Activated B cell treated with CpG ODN at 0.5 μM for 24 hours (primary cell): ENCODE measurements at regions not wholly inside any gene's neighbourhood (a gene's known extent, or its start where the extent isn't known, plus 50 kb on each side); places are given as distances from the start of the nearest gene placed in this dataset.
A peak's percentile ranks its signal among the peaks of the same experiment; 100 is the strongest.

Experiments used
- ATAC-seq: fragments of 200-7000 bp; cut with Tn5 transposase; one replicate; pipeline ENCODE4 v1.10.0; 2021; ENCODE audit warnings: low read depth, mild to moderate bottlenecking, moderate library complexity
- CTCF ChIA-PET: fragments of 350-600 bp; sonication (Branson Sonifier 250); formaldehyde crosslinking; loops from one replicate; lab custom pipeline; 2021; ENCODE audit warnings: antibody characterized with exemption; lab: Charles Lee
- POLR2A ChIA-PET: fragments of 350-600 bp; sonication (Branson Sonifier 250); formaldehyde crosslinking; loops from one replicate; lab custom pipeline; 2021; ENCODE audit warnings: antibody characterized with exemption; lab: Charles Lee
- DNase-seq: peaks from one replicate; pipeline ENCODE4 v3.0.0; 2022
- H3K27ac Mint-ChIP-seq: one replicate; pipeline ENCODE4 v1.8.0; 2020; ENCODE audit warnings: mixed read lengths
- H3K27me3 Mint-ChIP-seq: one replicate; pipeline ENCODE4 v1.8.0; 2021; ENCODE audit warnings: mixed read lengths
- H3K36me3 Mint-ChIP-seq: one replicate; pipeline ENCODE4 v1.8.0; 2021; ENCODE audit warnings: low read depth, mixed read lengths
- H3K4me1 Mint-ChIP-seq: one replicate; pipeline ENCODE4 v1.8.0; 2021; ENCODE audit warnings: mixed read lengths
- H3K4me3 Mint-ChIP-seq: one replicate; pipeline ENCODE4 v1.8.0; 2020; ENCODE audit warnings: mild to moderate bottlenecking, mixed read lengths
- H3K9me3 Mint-ChIP-seq: one replicate; pipeline ENCODE4 v1.8.0; 2020; ENCODE audit warnings: mixed read lengths
- intact Hi-C: fragments of 100-400 bp; cut with micrococcal nuclease; formaldehyde crosslinking; loops from one replicate; pipeline ENCODE4 v1.15.1; 2024
- TF ChIP-seq, protein P1 (sequence below): fragments of 200-600 bp; IDR thresholded peaks from one replicate; pipeline ENCODE4 v1.8.0; 2022; ENCODE audit warnings: antibody characterized with exemption, mild to moderate bottlenecking

DNA sequence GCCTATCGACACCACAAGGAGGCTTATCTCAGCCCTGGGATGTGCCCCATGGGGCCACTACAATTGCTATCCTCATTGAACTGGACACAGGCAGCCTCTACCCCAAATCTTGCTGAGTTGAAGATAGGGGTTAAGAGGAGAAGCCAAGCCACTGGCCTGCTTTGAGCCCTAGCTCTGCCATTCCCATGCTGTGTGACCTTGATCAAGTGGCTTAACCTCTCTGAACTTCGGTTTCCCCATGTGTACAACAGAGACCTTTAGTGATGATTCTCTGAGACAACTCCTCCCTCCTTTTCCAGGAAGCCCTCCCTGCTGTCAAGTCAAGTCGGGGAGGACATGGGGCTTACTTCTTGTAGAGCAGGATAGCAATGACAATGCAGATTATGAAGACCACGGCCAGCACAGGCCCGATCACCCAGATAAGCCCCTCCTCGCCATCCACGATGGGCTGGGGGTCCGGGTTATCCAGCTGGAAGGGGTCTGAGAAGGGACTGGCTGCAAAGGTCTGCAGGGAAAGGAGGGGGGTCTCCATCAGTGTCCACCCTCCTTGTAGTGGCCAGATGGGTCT, 121.6 kb downstream of the PTPRS start:
- POLR2A ChIA-PET: no interaction called here
- Mint-ChIP-seq H3K9me3 (no peaks in the 10 kb centered on the region), H3K4me1 (peaks cover 14% of the 10 kb centered on the region), H3K4me3 (no peak overlapping the region), H3K36me3 (no peaks in the 10 kb centered on the region), H3K27me3 (no peaks in the 10 kb centered on the region), H3K27ac (no peak overlapping the region)
- CTCF ChIA-PET: no interaction called here
- TF ChIP-seq, protein P1, sequence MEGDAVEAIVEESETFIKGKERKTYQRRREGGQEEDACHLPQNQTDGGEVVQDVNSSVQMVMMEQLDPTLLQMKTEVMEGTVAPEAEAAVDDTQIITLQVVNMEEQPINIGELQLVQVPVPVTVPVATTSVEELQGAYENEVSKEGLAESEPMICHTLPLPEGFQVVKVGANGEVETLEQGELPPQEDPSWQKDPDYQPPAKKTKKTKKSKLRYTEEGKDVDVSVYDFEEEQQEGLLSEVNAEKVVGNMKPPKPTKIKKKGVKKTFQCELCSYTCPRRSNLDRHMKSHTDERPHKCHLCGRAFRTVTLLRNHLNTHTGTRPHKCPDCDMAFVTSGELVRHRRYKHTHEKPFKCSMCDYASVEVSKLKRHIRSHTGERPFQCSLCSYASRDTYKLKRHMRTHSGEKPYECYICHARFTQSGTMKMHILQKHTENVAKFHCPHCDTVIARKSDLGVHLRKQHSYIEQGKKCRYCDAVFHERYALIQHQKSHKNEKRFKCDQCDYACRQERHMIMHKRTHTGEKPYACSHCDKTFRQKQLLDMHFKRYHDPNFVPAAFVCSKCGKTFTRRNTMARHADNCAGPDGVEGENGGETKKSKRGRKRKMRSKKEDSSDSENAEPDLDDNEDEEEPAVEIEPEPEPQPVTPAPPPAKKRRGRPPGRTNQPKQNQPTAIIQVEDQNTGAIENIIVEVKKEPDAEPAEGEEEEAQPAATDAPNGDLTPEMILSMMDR: no peak
- no peak for DNase-seq
- intact Hi-C loops: no loop called here
- no peak for ATAC-seq

DNA sequence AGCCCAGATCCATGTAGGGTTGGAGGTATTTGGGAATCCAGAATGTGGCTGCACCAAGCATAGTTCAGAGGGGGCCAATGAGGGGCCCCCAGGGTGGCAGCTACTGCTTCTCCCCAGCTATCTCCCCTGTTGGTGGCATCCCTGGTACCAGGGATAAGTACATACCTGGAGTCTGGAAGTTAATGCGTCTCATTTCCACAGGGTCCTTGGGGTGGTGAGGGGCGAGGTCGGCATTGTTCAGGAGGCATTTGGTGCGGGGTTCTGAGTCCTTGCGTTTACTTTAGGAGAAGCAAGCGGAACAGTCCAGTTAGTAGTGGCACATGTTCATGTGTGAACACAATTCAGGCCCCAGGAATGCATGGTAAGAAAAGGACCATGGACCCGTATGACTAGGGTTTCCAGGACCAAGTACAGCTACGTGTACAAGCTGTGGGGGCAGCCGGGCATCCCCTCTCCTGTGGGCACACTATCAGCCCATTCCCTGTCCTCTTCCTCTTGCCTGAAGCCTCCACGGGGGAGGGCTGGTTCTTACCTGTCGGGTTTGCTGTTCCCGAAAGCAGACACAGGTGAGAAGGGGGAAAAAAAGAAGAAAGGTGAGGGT, 122.3 kb downstream of the PTPRS start:
- intact Hi-C loops: no loop called here

DNA sequence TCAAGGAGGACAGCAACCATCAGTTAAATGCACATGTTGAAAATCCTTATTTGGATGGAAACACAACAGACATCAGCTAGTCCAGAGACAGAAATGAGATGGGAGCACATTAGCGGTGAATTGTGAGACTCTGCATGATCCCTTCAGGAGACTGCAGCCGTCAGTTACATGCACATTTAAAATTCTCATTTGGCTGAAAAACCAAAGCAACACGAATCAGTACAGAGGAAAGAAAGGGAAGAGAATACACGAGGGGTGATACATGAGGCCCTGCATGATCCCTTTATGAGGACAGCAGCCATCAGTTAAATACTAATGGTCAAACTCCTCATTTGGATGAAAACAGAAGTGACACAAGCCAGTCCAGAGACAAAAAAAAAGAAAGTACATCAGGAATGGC, 123.4 kb downstream of the PTPRS start:
- H3K27ac Mint-ChIP-seq: no peak overlapping the region
- intact Hi-C loops: no loop called here
- no peak overlapping the region for H3K4me3 Mint-ChIP-seq
- no peaks in the 10 kb centered on the region for H3K9me3 Mint-ChIP-seq
- H3K27me3 Mint-ChIP-seq: no peaks in the 10 kb centered on the region
- DNase-seq: no peak
- TF ChIP-seq, protein P1: no peak
- ChIA-PET CTCF (no interaction called here), POLR2A (no interaction called here)
- H3K36me3 Mint-ChIP-seq: no peaks in the 10 kb centered on the region
- H3K4me1 Mint-ChIP-seq: peaks cover 14% of the 10 kb centered on the region
- ATAC-seq: no peak

More for the DNA sequence above, 122.3 kb downstream of the PTPRS start:
- CTCF ChIA-PET: no interaction called here
- ATAC-seq: no peak
- no peak for DNase-seq
- Mint-ChIP-seq H3K9me3 (no peaks in the 10 kb centered on the region), H3K36me3 (no peaks in the 10 kb centered on the region), H3K27ac (no peak overlapping the region), H3K4me3 (no peak overlapping the region), H3K27me3 (no peaks in the 10 kb centered on the region), H3K4me1 (peaks cover 14% of the 10 kb centered on the region)
- POLR2A ChIA-PET: no interaction called here
- TF ChIP-seq, protein P1: no peak

- Mint-ChIP-seq H3K27me3 (no peaks in the 10 kb centered on the region), H3K9me3 (no peaks in the 10 kb centered on the region), H3K4me3 (peak overlapping the region; percentile 73), H3K36me3 (no peaks in the 10 kb centered on the region), H3K27ac (peak overlapping the region; percentile 57), H3K4me1 (peaks cover 14% of the 10 kb centered on the region)
- ChIA-PET CTCF (no interaction called here), POLR2A (interaction anchor here (0.6 kb wide), 1 partner anchor 406 kb away, joined by 3 read pairs; the partner anchor contains the start of genes SAFB and SAFB2)
- ATAC-seq (peak; percentile 57), DNase-seq (no peak)
- intact Hi-C loops: no loop called here
- TF ChIP-seq, protein P1: no peak
These were observed 124.3 kb downstream of the PTPRS start for GRCh38 chr19:5216141-5216847.

GRCh38 chr19:5215431-5215830, 125.2 kb downstream of the PTPRS start:
- no peaks in the 10 kb centered on the region for H3K27me3 Mint-ChIP-seq
- peaks cover 14% of the 10 kb centered on the region for H3K4me1 Mint-ChIP-seq
- no peak for DNase-seq
- ChIA-PET POLR2A (interaction anchor here (0.7 kb wide), 1 partner anchor 48 kb away, joined by 4 read pairs; no protein-coding TSS in a partner anchor), CTCF (no interaction called here)
- H3K9me3 Mint-ChIP-seq: no peaks in the 10 kb centered on the region
- TF ChIP-seq, protein P1: no peak
- no peak overlapping the region for H3K4me3 Mint-ChIP-seq
- no peaks in the 10 kb centered on the region for H3K36me3 Mint-ChIP-seq
- H3K27ac Mint-ChIP-seq: no peak overlapping the region
- ATAC-seq: no peak
- intact Hi-C loops: no loop called here
